Smooth muscle cell (in vitro differentiated cells): ENCODE measurements at regions not wholly inside any gene's neighbourhood (a gene's known extent, or its start where the extent isn't known, plus 50 kb on each side); places are given as distances from the start of the nearest gene placed in this dataset.

Experiments
- DNase-seq: peaks from one replicate; lab custom pipeline; 2025; ENCODE audit not compliant: unreplicated experiment; lab: John Stamatoyannopoulos, UW
- H2AFZ ChIP-seq: fragments of 200-600 bp; sonication (generic); 2 replicates; pipeline ENCODE4 v1.6.0; 2016; ENCODE audit warnings: antibody characterized with exemption, low read depth, mild to moderate bottlenecking
- H3F3A ChIP-seq: fragments of 200-600 bp; sonication (generic); 2 replicates; pipeline ENCODE4 v1.6.0; 2017; ENCODE audit warnings: antibody characterized with exemption, low read depth
- H3K27ac ChIP-seq: fragments of 200-600 bp; sonication (generic); 2 replicates; pipeline ENCODE4 v1.5.1; 2016; ENCODE audit warnings: low read depth, mild to moderate bottlenecking
- H3K27me3 ChIP-seq: fragments of 200-600 bp; sonication (generic); 2 replicates; pipeline ENCODE4 v1.6.1; 2016; ENCODE audit warnings: low read depth, mild to moderate bottlenecking
- H3K36me3 ChIP-seq: fragments of 200-600 bp; sonication (generic); 2 replicates; pipeline ENCODE4 v1.5.1; 2016; ENCODE audit warnings: low read depth
- H3K4me1 ChIP-seq: fragments of 200-600 bp; sonication (generic); 2 replicates; pipeline ENCODE4 v1.5.1; 2016; ENCODE audit warnings: low read depth
- H3K4me2 ChIP-seq: fragments of 200-600 bp; sonication (generic); 2 replicates; pipeline ENCODE4 v1.6.0; 2016; ENCODE audit warnings: mild to moderate bottlenecking
- H3K4me3 ChIP-seq: fragments of 200-600 bp; sonication (generic); 2 replicates; pipeline ENCODE4 v1.5.1; 2016; ENCODE audit warnings: mild to moderate bottlenecking
- H3K79me2 ChIP-seq: fragments of 200-600 bp; sonication (generic); 2 replicates; pipeline ENCODE4 v1.6.0; 2016; ENCODE audit warnings: low read depth, mild to moderate bottlenecking
- H3K9ac ChIP-seq: fragments of 200-600 bp; sonication (generic); 2 replicates; pipeline ENCODE4 v1.6.0; 2016; ENCODE audit warnings: low read depth
- H3K9me3 ChIP-seq: fragments of 200-600 bp; sonication (generic); replicated peaks from 2 replicates; pipeline ENCODE4 v1.5.1; 2016; ENCODE audit warnings: low read depth
- H4K20me1 ChIP-seq: fragments of 200-600 bp; sonication (generic); 2 replicates; pipeline ENCODE4 v1.6.0; 2016; ENCODE audit warnings: low read depth
- CTCF ChIP-seq: fragments of 200-600 bp; sonication (generic); IDR thresholded peaks from 2 replicates; pipeline ENCODE4 v1.5.1; 2017; ENCODE audit warnings: borderline replicate concordance, mild to moderate bottlenecking, antibody characterized with exemption; ENCODE audit not compliant: insufficient read depth, poor library complexity, severe bottlenecking
- WGBS: methylation state at CpG from one replicate; pipeline ENCODE4 v1.1.7; 2016; ENCODE audit warnings: low lambda C conversion rate; 5-methylcytosine and 5-hydroxymethylcytosine counted together

GRCh38 chr4:175562542-175562941 lies 249.5 kb downstream of the GPM6A start:
- Histone ChIP-seq H3K36me3 (no peaks in the 10 kb centered on the region), H3K4me3 (no peak overlapping the region), H3K27me3 (no peaks in the 10 kb centered on the region), H4K20me1 (no peaks in the 10 kb centered on the region), H3F3A (no peaks in the 10 kb centered on the region), H3K4me2 (no peak overlapping the region), H3K4me1 (no peaks in the 10 kb centered on the region), H3K27ac (no peak overlapping the region), H3K79me2 (no peaks in the 10 kb centered on the region), H3K9ac (no peak overlapping the region), H2AFZ (no peak overlapping the region), H3K9me3 (no peaks in the 10 kb centered on the region)
- no peak for TF ChIP-seq CTCF
- no peak for DNase-seq
- 91% methylated on average over 4 of the region's 4 CpGs for WGBS
